ENCODE measurements at regions not wholly inside any gene's neighbourhood (a gene's known extent, or its start where the extent isn't known, plus 50 kb on each side); places are given as distances from the start of the nearest gene placed in this dataset.

DNA sequence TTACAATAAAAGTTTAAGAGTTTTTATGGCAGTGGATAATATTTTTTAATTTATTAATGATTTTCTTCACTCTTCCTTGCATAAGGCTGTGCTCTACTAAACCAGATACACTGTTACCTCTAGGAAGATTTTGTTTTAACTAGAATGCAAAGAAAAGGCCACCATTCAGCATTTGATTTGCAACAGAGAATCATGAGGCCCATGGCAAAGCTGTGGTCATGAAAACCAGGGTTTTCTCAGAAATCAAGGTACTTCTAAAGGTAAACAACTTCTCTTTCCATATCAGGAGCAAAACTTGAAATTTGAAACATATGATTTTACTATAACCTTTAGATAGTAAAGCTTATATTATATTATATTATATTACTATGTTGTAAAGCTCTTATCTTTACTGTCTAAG is 94.4 kb downstream of the FAM76B start:
- TF ChIP-seq CTCF (IDR thresholded peaks at IDR 0.05) (no peak), POLR2A (IDR thresholded peaks at IDR 0.05) (no peak)

Measured in right lobe of liver (tissue), 4 donors.